ENCODE measurements at regions not wholly inside any gene's neighbourhood (a gene's known extent, or its start where the extent isn't known, plus 50 kb on each side); places are given as distances from the start of the nearest gene placed in this dataset.

DNA sequence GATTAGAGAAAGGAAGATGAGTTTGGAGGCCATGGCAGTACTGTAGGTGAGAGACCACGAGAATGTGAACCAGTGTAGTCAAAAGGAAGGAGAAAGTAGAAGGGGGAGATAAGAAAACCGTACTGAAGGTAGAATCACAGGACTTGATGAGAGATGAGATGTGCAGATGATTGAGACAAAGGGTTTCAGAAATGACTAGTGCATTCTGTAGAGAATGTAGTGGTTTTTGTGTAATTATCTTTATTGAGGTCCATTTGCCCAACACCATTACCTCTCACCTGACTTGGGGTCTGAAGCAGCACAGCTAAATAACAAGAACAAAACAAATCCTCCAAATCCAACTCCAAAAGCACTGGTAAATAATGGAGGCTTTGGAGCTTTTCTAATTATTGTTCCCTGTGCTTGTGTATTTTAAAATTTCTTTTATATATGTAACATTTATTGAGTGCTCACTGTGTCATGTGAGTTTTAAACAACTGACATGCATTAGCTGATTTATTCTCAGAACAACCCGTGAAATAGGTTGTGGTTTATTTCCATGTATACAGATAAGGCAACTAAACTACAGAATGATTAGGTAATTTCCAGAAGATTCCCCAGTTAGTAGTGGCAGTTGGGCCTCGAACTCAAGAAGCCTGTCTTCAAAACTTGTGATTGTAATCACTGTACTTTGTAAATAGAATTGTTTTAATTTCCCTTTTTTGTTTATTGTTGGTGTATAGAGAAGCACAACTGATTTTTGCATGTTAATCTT is 390.0 kb downstream of the AEBP2 start:
- TF ChIP-seq, protein P1, sequence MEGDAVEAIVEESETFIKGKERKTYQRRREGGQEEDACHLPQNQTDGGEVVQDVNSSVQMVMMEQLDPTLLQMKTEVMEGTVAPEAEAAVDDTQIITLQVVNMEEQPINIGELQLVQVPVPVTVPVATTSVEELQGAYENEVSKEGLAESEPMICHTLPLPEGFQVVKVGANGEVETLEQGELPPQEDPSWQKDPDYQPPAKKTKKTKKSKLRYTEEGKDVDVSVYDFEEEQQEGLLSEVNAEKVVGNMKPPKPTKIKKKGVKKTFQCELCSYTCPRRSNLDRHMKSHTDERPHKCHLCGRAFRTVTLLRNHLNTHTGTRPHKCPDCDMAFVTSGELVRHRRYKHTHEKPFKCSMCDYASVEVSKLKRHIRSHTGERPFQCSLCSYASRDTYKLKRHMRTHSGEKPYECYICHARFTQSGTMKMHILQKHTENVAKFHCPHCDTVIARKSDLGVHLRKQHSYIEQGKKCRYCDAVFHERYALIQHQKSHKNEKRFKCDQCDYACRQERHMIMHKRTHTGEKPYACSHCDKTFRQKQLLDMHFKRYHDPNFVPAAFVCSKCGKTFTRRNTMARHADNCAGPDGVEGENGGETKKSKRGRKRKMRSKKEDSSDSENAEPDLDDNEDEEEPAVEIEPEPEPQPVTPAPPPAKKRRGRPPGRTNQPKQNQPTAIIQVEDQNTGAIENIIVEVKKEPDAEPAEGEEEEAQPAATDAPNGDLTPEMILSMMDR (IDR thresholded peaks at IDR 0.05; ENCODE audit: extremely low read depth, missing control alignments): no peak
- no peak for DNase-seq (ENCODE audit: low spot score)

DNA sequence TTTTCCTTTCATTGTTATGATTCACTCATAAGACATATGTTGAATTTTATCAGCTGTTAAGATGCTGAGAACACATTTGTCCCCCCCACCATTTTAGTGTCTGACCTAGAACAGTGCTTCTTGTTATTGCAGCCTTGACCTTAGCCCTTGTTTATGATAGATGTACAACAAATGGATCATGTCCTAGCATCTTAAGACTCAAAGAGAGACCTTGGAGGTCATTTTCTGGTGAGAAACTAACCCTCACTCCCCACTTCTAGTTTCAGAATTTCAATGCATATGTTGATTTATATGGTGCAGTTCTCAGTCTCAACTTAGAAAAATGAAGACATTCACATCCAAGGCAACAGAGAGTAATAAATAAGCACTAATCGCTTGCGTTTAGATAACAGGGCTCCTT is 391.2 kb downstream of the AEBP2 start:
- no peak for DNase-seq (ENCODE audit: low spot score)
- TF ChIP-seq, protein P1 (IDR thresholded peaks at IDR 0.05; ENCODE audit: extremely low read depth, missing control alignments): no peak

DNA sequence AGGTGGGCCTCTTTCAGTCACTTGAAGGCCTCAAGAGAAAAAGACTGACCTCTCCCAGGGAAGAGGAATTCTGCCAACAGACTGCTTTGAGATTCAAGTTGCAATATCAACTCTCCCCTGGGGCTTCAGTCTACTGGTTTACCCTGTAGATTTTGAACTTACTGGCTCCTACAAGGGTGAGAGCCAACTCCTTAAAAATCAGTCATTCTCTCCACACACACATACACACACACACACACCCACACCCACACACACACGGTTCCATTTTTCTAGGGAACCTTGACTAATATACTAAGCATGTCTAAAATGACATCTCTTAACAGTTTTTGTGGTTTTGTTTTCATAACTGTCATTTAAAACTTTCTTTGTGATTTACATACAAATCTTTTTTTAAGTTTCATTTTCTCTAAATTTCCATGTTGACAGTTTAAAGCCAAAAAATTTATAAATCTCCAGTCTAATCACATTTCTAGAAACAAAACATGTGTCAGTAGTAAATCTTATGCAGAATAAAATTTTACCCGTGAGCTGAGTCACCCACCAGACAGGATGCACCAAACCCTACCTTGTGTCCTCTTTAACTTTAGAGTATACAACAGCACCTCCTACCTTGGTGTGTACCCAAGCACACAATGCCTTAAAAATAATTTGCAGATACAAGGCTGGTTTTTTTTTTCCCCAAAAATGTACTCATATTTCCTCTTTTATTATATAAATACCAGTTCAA is 394.6 kb downstream of the AEBP2 start:
- TF ChIP-seq, protein P1 (IDR thresholded peaks at IDR 0.05; ENCODE audit: extremely low read depth, missing control alignments): no peak
- DNase-seq (ENCODE audit: low spot score): no peak

DNA sequence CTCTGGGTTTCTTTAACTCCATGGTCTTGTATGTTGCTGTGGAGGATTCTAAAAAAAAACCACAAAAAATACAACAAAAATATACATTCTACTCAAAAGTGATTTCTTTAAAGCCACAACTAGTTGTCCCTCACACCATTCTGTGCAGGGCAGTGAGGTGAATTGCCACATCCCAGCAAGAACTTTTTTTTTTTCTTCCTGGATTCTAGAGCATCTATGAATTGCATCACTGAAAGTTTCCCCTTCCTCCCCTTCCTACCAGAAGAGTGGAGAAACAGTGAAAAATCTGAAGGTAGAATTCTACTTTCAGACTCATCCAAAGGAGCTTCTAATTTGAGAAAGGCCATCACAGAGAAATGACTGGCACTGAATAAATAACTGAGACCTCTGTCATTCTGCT is 395.3 kb downstream of the AEBP2 start:
- TF ChIP-seq, protein P1 (IDR thresholded peaks at IDR 0.05; ENCODE audit: extremely low read depth, missing control alignments): no peak
- no peak for DNase-seq (ENCODE audit: low spot score)

DNA sequence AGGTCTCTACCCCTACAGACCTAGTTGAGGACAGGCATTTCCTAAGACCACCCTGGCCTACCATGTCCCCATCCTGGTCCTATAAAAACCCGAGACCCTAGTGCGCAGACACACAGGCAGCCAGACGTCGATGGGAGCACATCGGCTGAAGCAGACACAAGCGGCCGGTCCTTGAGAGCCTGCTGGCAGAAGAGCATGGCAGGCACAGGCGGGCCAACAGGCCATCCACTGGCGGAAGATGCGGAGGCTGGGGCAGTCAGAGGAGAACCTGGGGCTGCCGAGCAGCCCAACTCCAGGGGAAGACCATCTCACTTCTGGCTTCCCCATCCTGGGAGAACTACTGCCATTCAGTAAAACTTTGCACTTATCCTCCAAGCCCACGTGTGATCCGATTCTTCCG is 396.8 kb downstream of the AEBP2 start:
- TF ChIP-seq, protein P1 (IDR thresholded peaks at IDR 0.05; ENCODE audit: extremely low read depth, missing control alignments): no peak
- no peak for DNase-seq (ENCODE audit: low spot score)

DNA sequence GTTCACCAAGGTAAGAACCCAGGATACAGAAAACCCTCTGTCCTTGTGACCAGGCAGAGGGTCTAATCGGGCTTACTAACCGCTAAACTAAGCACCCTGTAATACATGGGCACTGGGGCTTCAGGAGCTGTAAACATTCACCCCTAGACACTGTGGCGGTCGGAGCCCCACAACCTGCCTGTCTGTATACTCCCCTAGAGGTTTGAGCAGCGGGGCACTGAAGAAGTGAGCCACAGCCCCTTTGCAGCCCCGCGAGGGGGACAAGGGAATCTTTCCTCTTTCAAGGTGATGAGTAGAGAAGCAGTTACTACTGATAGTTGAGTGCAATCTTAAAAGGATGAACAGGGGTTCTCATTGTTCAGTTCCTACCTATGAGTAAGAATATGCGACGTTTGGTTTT is 397.2 kb downstream of the AEBP2 start:
- DNase-seq (ENCODE audit: low spot score): no peak
- TF ChIP-seq, protein P1 (IDR thresholded peaks at IDR 0.05; ENCODE audit: extremely low read depth, missing control alignments): no peak

DNA sequence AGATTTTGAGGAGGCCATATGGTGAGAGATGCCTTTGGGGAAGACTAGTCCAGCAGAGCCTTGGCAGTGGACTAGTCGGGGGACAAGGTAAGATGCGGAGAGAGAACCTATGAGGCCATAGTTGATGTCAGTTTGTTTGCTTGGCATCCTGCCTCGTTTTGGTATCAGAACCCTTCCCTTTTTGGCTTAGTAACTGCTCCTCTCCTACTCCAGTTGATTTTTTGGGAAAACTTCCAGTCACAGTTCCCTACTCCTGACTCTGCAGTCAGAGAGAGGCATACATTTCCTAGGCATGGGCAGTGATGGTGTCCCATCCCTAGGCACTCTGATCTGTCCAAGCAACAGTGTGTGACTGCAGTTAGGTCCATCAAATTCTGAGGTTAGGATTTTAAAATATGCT is 398.3 kb downstream of the AEBP2 start:
- TF ChIP-seq, protein P1 (IDR thresholded peaks at IDR 0.05; ENCODE audit: extremely low read depth, missing control alignments): no peak
- no peak for DNase-seq (ENCODE audit: low spot score)
